GM23338 (cell line): ENCODE measurements at regions not wholly inside any gene's neighbourhood (a gene's known extent, or its start where the extent isn't known, plus 50 kb on each side); places are given as distances from the start of the nearest gene placed in this dataset.

Source experiments
- ATAC-seq: fragments of 200-7000 bp; cut with Tn5 transposase; 3 replicates; pipeline ENCODE4 v1.9.1; 2020
- DNase-seq: peaks from one replicate; pipeline ENCODE4 v3.0.0-alpha.2; 2015; ENCODE audit warnings: low spot score
- H2AFZ ChIP-seq: fragments of 200-600 bp; sonication (generic); 2 replicates; pipeline ENCODE4 v1.8.0; 2016; ENCODE audit warnings: antibody characterized with exemption, mild to moderate bottlenecking, moderate library complexity
- H3F3A ChIP-seq: fragments of 200-600 bp; sonication (generic); replicated peaks from 2 replicates; pipeline ENCODE4 v1.8.0; 2017; ENCODE audit warnings: antibody characterized with exemption, mixed run types, low read depth
- H3K27ac ChIP-seq: fragments of 200-600 bp; sonication (generic); 2 replicates; pipeline ENCODE4 v1.6.1; 2016; ENCODE audit warnings: low read depth
- H3K27me3 ChIP-seq: fragments of 200-600 bp; sonication (generic); 2 replicates; pipeline ENCODE4 v1.8.0; 2016; ENCODE audit warnings: mild to moderate bottlenecking, mixed run types, moderate library complexity; ENCODE audit not compliant: insufficient read depth
- H3K36me3 ChIP-seq: fragments of 200-600 bp; sonication (generic); 2 replicates; pipeline ENCODE4 v1.8.0; 2016; ENCODE audit warnings: mild to moderate bottlenecking; ENCODE audit not compliant: insufficient read depth
- H3K4me1 ChIP-seq: fragments of 200-600 bp; sonication (generic); 2 replicates; pipeline ENCODE4 v1.8.0; 2016; ENCODE audit warnings: mild to moderate bottlenecking, moderate library complexity; ENCODE audit not compliant: insufficient read depth
- H3K4me2 ChIP-seq: fragments of 200-600 bp; sonication (generic); 2 replicates; pipeline ENCODE4 v1.7.1; 2017; ENCODE audit warnings: mixed run types
- H3K4me3 ChIP-seq: fragments of 200-600 bp; sonication (generic); 2 replicates; pipeline ENCODE4 v1.6.1; 2016; ENCODE audit warnings: mixed run types
- H3K79me2 ChIP-seq: fragments of 200-600 bp; sonication (generic); replicated peaks from 2 replicates; pipeline ENCODE4 v1.8.0; 2017; ENCODE audit warnings: mild to moderate bottlenecking; ENCODE audit not compliant: insufficient read depth
- H3K9me2 ChIP-seq: fragments of 200-600 bp; sonication (generic); 2 replicates; pipeline ENCODE4 v1.8.0; 2017; ENCODE audit not compliant: insufficient read depth
- H4K20me1 ChIP-seq: fragments of 200-600 bp; sonication (generic); replicated peaks from 2 replicates; pipeline ENCODE4 v1.8.0; 2017; ENCODE audit warnings: mild to moderate bottlenecking; ENCODE audit not compliant: insufficient read depth
- H3K27ac Mint-ChIP-seq: 2 replicates; pipeline ENCODE4 v1.8.0; 2020; ENCODE audit warnings: inconsistent platforms, mild to moderate bottlenecking, moderate library complexity, mixed read lengths
- H3K27me3 Mint-ChIP-seq: 3 replicates; pipeline ENCODE4 v1.8.0; 2022; ENCODE audit warnings: low read depth, mild to moderate bottlenecking, moderate library complexity, mixed read lengths, inconsistent platforms; ENCODE audit not compliant: insufficient read depth, poor library complexity
- H3K36me3 Mint-ChIP-seq: 3 replicates; pipeline ENCODE4 v1.8.0; 2021; ENCODE audit warnings: low read depth, mild to moderate bottlenecking, inconsistent platforms, moderate library complexity, mixed read lengths
- H3K4me1 Mint-ChIP-seq: 3 replicates; pipeline ENCODE4 v1.8.0; 2020; ENCODE audit warnings: mild to moderate bottlenecking, inconsistent platforms, mixed read lengths
- H3K4me3 Mint-ChIP-seq: 3 replicates; pipeline ENCODE4 v1.8.0; 2021; ENCODE audit warnings: moderate library complexity, mild to moderate bottlenecking, inconsistent platforms, mixed read lengths
- H3K9me3 Mint-ChIP-seq: 3 replicates; pipeline ENCODE4 v1.8.0; 2020; ENCODE audit warnings: moderate library complexity, mild to moderate bottlenecking, inconsistent platforms, mixed read lengths
- CREB1 ChIP-seq: fragments of 250-450 bp; sonication (Bioruptor Pico); IDR thresholded peaks from 2 replicates; pipeline ENCODE4 v1.5.0; 2020; ENCODE audit warnings: low read depth, mild to moderate bottlenecking, moderate library complexity
- CTCF ChIP-seq, 2 experiments: fragments of 200-600 bp in 1 of 2; sonication (generic) in 1 of 2; conservative IDR thresholded peaks; 2 replicates each; pipeline versions ENCODE4 v1.5.1 to v1.6.1; 2016 to 2017; ENCODE audit warnings: antibody characterized with exemption in 2 of 2, low read depth in 2 of 2, mild to moderate bottlenecking in 2 of 2, moderate library complexity in 1 of 2
- ETS1 ChIP-seq: IDR thresholded peaks from 2 replicates; pipeline ENCODE4 v1.6.1; 2016; ENCODE audit warnings: antibody characterized with exemption
- EZH2phosphoT487 ChIP-seq: fragments of 200-600 bp; sonication (generic); IDR thresholded peaks from one replicate; pipeline ENCODE4 v1.8.1; 2018; ENCODE audit warnings: antibody characterized with exemption; ENCODE audit not compliant: unreplicated experiment
- JUNB ChIP-seq: IDR thresholded peaks from one replicate; pipeline ENCODE4 v1.6.1; 2016; ENCODE audit warnings: antibody characterized with exemption; ENCODE audit not compliant: unreplicated experiment
- NANOG ChIP-seq: IDR thresholded peaks from 2 replicates; pipeline ENCODE4 v1.6.1; 2016; ENCODE audit warnings: antibody characterized with exemption, borderline replicate concordance
- REST ChIP-seq: IDR thresholded peaks from one replicate; pipeline ENCODE4 v1.6.1; 2018; ENCODE audit warnings: antibody characterized with exemption; ENCODE audit not compliant: unreplicated experiment
- STAT1 ChIP-seq: IDR thresholded peaks from one replicate; pipeline ENCODE4 v1.6.1; 2016; ENCODE audit warnings: antibody characterized with exemption; ENCODE audit not compliant: unreplicated experiment
- ZNF114 ChIP-seq: fragments of 250-450 bp; sonication (Bioruptor Pico); IDR thresholded peaks from 2 replicates; pipeline ENCODE4 v1.5.0; 2020; ENCODE audit warnings: mild to moderate bottlenecking, moderate library complexity
- ZNF462 ChIP-seq: fragments of 250-450 bp; sonication (Bioruptor Pico); IDR thresholded peaks from 2 replicates; pipeline ENCODE4 v1.5.0; 2020; ENCODE audit warnings: mild to moderate bottlenecking, moderate library complexity

GRCh38 chr5:143542798-143543144, 139.3 kb upstream of the NR3C1 start:
- ATAC-seq: no peak
- DNase-seq: no peak
- peaks cover 8% of the 10 kb centered on the region for H3K4me1 ChIP-seq
- H2AFZ ChIP-seq: no peak overlapping the region
- H3K79me2 ChIP-seq: no peaks in the 10 kb centered on the region
- Mint-ChIP-seq H3K27me3 (no peaks in the 10 kb centered on the region), H3K9me3 (peaks cover 4% of the 10 kb centered on the region; the same call in 2 of the 3 replicates), H3K36me3 (no peaks in the 10 kb centered on the region), H3K27ac (no peak overlapping the region), H3K4me3 (no peak overlapping the region), H3K4me1 (peaks cover 30% of the 10 kb centered on the region)
- H3K9me2 ChIP-seq: no peaks in the 10 kb centered on the region
- no peaks in the 10 kb centered on the region for H3F3A ChIP-seq
- no peaks in the 10 kb centered on the region for H4K20me1 ChIP-seq
- no peaks in the 10 kb centered on the region for H3K36me3 ChIP-seq
- no peaks in the 10 kb centered on the region for H3K27me3 ChIP-seq
- no peak overlapping the region for H3K27ac ChIP-seq
- TF ChIP-seq ZNF114 (CRISPR knock-in tag): no peak
- no peak for TF ChIP-seq NANOG
- no peak for TF ChIP-seq EZH2phosphoT487
- no peak for TF ChIP-seq CREB1
- TF ChIP-seq STAT1: no peak
- no peak for TF ChIP-seq JUNB
- TF ChIP-seq CTCF (conservative IDR thresholded peaks at IDR 0.05; ENCODE audit: low read depth in 2 of 2): no peak
- TF ChIP-seq ZNF462: no peak
- TF ChIP-seq REST: no peak
- TF ChIP-seq ETS1: no peak
- no peak overlapping the region for H3K4me2 ChIP-seq
- H3K4me3 ChIP-seq: no peak overlapping the region
